GM12878 (cell line): ENCODE measurements at regions not wholly inside any gene's neighbourhood (a gene's known extent, or its start where the extent isn't known, plus 50 kb on each side); places are given as distances from the start of the nearest gene placed in this dataset.
"Not testable (repeated sequence)": the region's sequence is repeated elsewhere in the genome, so short reads cannot be mapped to it uniquely, and the experiment has no call there.

Source experiments
- ATF2 ChIP-seq: IDR thresholded peaks from 2 replicates; pipeline ENCODE4 v1.6.1; 2012; ENCODE audit warnings: low read length, inconsistent platforms
- CTCF ChIP-seq, 3 experiments: IDR thresholded peaks in 2 of 3; conservative IDR thresholded peaks in 1 of 3; 2 replicates each; pipeline ENCODE4 v1.5.1; 2011; ENCODE audit warnings: low read depth in 3 of 3, low read length in 3 of 3, mild to moderate bottlenecking in 3 of 3, control low read depth in 2 of 3, moderate library complexity in 2 of 3, inconsistent platforms in 1 of 3, mixed read lengths in 1 of 3; ENCODE audit not compliant: control insufficient read depth in 2 of 3, insufficient read depth in 1 of 3; ENCODE audit errors: extremely low read depth in 1 of 3
- ESRRA ChIP-seq: IDR thresholded peaks from 2 replicates; pipeline ENCODE4 v1.6.1; 2012; ENCODE audit warnings: mild to moderate bottlenecking, low read length, improper control_type of control experiment
- EZH2 ChIP-seq: IDR thresholded peaks from 2 replicates; pipeline ENCODE4 v1.6.1; 2012; ENCODE audit warnings: low read depth, mild to moderate bottlenecking, control low read depth, inconsistent platforms, low read length, borderline replicate concordance; ENCODE audit not compliant: control insufficient read depth
- RELA ChIP-seq: fragments of 450-650 bp; IDR thresholded peaks from 2 replicates; pipeline ENCODE4 v1.8.0; 2014; ENCODE audit warnings: borderline replicate concordance; ENCODE audit not compliant: partially characterized antibody
- RFX5 ChIP-seq: IDR thresholded peaks from 2 replicates; pipeline ENCODE4 v1.6.1; 2011; ENCODE audit warnings: low read depth, low read length, improper control_type of control experiment
- SIN3A ChIP-seq: IDR thresholded peaks from 2 replicates; pipeline ENCODE4 v1.6.1; 2012; ENCODE audit warnings: low read depth, low read length, improper control_type of control experiment
- SPI1 ChIP-seq: IDR thresholded peaks from 2 replicates; pipeline ENCODE4 v1.6.1; 2011; ENCODE audit warnings: low read depth, mild to moderate bottlenecking, low read length, moderate library complexity, borderline replicate concordance; ENCODE audit not compliant: insufficient read depth

GRCh38 chr21:9862456-9862855, 658.9 kb upstream of the TPTE start:
- not testable (repeated sequence) for TF ChIP-seq RFX5; SIN3A; CTCF (IDR thresholded peaks at IDR 0.05 in 2 of 3, conservative IDR thresholded peaks at IDR 0.05 in 1 of 3; ENCODE audit: control insufficient read depth in 2 of 3, extremely low read depth in 1 of 3, insufficient read depth in 1 of 3, low read depth in 3 of 3, low read length in 3 of 3); ESRRA; RELA; ATF2; SPI1; EZH2
